GM18502 (cell line): ENCODE measurements at regions not wholly inside any gene's neighbourhood (a gene's known extent, or its start where the extent isn't known, plus 50 kb on each side); places are given as distances from the start of the nearest gene placed in this dataset.
A peak's percentile ranks its signal among the peaks of the same experiment; 100 is the strongest.

Experiments used
- ATAC-seq: cut with Tn5 transposase; IDR thresholded peaks from one replicate; pipeline ENCODE4 v1.9.1; 2021; ENCODE audit warnings: mild to moderate bottlenecking; ENCODE audit not compliant: unreplicated experiment, poor library complexity

- no peak for ATAC-seq
These were observed 1358.1 kb downstream of the EFNB2 start for GRCh38 chr13:105177265-105177900.

GRCh38 chr13:105170438-105170837, 1365.0 kb downstream of the EFNB2 start:
- ATAC-seq = no peak

DNA sequence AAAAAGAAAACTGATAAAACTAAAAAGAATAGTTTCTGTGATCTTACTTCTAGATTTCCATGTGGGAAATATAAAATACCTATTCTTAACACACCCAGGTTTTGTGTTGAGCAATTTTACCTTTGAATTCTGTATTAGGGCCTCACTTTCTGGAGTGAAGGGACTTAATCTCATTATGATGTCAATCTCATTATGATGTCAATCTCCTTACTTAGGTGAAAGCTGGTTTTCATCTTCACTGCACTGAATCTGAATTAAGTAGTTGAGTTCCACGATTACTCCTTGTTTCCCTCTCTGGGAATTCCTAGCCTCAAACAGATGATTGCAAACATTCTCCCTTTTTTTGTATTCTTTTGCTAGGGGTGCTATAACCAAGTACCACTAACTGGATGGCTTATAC, 1367.2 kb downstream of the EFNB2 start:
- no peak for ATAC-seq

- ATAC-seq = no peak
These were observed 1368.1 kb downstream of the EFNB2 start for GRCh38 chr13:105167385-105167784.

DNA sequence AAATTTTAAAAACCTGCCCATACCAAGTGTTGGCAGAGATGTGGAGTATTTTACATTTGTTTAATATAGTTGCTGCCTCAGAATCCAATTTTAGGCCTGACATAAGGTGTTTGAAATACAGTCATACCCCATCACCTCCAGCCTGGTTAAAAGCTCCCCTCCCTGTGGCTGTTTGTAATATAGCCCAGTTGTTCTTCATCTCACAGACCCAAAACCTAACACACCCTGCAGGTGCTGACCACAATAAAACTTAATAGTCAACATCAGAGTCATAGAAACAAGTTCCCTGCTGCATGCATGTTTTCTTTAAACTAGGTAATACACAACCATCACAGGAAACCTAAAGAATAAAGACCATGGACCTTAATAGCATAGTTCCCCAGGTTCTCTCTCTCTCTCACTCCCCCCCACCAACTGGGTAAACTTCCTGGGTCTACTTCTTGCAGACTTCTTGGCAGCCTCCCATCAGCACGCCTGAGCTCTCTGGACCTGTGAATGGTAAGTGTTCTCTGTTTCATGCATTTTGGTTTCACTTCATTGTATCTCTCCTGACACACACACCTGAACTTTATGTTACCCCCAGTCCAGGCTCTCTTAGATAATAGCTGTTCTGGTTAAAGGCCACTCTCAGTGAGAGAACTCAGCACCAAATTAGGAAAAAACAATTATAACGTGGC, 1369.9 kb downstream of the EFNB2 start:
- ATAC-seq = peak; percentile 96

DNA sequence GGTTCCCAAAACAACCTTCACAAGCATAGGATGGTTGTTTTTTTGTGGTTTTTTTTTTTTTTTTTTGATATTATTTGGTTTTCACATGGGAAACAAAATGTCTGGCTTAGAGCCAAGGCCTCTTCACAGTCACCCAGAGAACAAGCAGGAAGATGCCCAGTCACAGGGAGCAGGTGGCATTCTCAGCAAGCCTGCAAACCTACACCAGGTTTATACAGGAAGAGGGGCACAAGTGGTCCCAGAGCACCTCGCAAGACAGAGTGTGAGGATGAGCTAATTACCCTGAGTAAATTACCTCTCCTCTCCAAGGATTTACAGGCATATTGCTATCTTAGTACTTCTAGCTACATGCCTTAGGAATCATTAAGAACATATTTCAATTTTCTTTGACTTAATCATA, 1375.6 kb downstream of the EFNB2 start:
- ATAC-seq = no peak

DNA sequence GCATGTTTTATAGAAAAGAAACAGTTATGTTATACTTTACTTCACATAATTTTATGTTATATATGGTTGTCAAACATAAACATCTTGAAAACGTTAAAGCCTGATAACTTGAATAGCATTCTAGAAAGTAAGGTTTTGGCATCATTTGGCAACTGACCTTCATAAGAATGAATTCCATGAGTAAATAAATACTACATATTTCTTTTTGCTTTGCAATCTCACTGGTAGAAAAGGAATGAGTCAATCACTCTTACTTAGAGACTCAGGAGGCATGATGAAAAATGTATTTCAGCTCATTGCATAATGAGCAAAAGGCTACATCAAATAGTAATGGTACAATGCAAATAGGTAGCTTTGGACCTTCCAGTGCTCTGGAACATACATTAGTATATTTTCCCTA, 1381.9 kb downstream of the EFNB2 start:
- no peak for ATAC-seq

DNA sequence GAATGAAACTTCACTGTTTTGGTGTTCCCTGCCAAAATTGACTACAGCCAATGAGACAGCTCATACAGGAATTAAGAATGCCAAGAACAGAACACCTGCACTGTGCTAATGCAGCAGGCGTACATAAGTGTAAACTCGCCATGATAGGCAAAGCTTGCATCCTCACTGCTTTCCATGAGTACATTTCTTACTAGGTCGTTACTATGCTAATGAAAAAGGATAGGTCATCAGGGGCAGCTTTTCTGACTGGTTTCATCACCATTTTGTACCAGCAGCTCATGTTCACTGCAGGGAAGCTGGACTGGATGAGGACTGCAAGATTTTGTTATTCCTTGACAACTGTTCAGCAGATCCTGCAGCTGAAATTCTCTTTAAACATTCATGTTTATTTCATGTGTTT, 1383.8 kb downstream of the EFNB2 start:
- ATAC-seq = no peak

GRCh38 chr13:105147461-105147860, 1388.0 kb downstream of the EFNB2 start:
- no peak for ATAC-seq

- no peak for ATAC-seq
These were observed 1390.5 kb downstream of the EFNB2 start for GRCh38 chr13:105144936-105145335.

- ATAC-seq = no peak
These were observed 1391.4 kb downstream of the EFNB2 start for GRCh38 chr13:105144020-105144419.

- no peak for ATAC-seq
These were observed 1392.9 kb downstream of the EFNB2 start for GRCh38 chr13:105142556-105142955.

- ATAC-seq = peak; percentile 96
These were observed 1395.8 kb downstream of the EFNB2 start for GRCh38 chr13:105139380-105140285.

GRCh38 chr13:105139048-105139379, 1396.4 kb downstream of the EFNB2 start:
- peak; percentile 9 for ATAC-seq

GRCh38 chr13:105135852-105136615, 1399.4 kb downstream of the EFNB2 start:
- ATAC-seq = no peak

- ATAC-seq = no peak
These were observed 1407.7 kb downstream of the EFNB2 start for GRCh38 chr13:105127732-105128131.

- ATAC-seq = no peak
These were observed 1414.2 kb downstream of the EFNB2 start for GRCh38 chr13:105121221-105121620.

- ATAC-seq = no peak
These were observed 1417.0 kb downstream of the EFNB2 start for GRCh38 chr13:105118426-105118985.

GRCh38 chr13:105116966-105117365, 1418.5 kb downstream of the EFNB2 start:
- ATAC-seq = no peak

GRCh38 chr13:105112561-105112960, 1422.9 kb downstream of the EFNB2 start:
- ATAC-seq = no peak
